GM21423 (cell line): ENCODE measurements at regions not wholly inside any gene's neighbourhood (a gene's known extent, or its start where the extent isn't known, plus 50 kb on each side); places are given as distances from the start of the nearest gene placed in this dataset.
"Not testable (repeated sequence)": the region's sequence is repeated elsewhere in the genome, so short reads cannot be mapped to it uniquely, and the experiment has no call there.

Experiments used
- ATAC-seq: cut with Tn5 transposase; IDR thresholded peaks from one replicate; pipeline ENCODE4 v1.9.1; 2021; ENCODE audit warnings: mild to moderate bottlenecking, moderate library complexity; ENCODE audit not compliant: unreplicated experiment

GRCh38 chr14:105635560-105635959 lies 109.2 kb downstream of the TMEM121 start:
- no peak for ATAC-seq

- ATAC-seq = not testable (repeated sequence)
Measured at GRCh38 chr14:105636021-105636420, 109.6 kb downstream of the TMEM121 start.

GRCh38 chr14:105636935-105637334 lies 110.6 kb downstream of the TMEM121 start:
- no peak for ATAC-seq

GRCh38 chr14:105637345-105637744 lies 111.0 kb downstream of the TMEM121 start:
- ATAC-seq = not testable (repeated sequence)

- ATAC-seq = not testable (repeated sequence)
Measured at GRCh38 chr14:105639969-105640931, 113.9 kb downstream of the TMEM121 start.

GRCh38 chr14:105641075-105641937 lies 114.9 kb downstream of the TMEM121 start:
- no peak for ATAC-seq

- not testable (repeated sequence) for ATAC-seq
Measured at GRCh38 chr14:105641951-105642350, 115.6 kb downstream of the TMEM121 start.

- ATAC-seq = not testable (repeated sequence)
Measured at GRCh38 chr14:105642486-105642885, 116.1 kb downstream of the TMEM121 start.

GRCh38 chr14:105643406-105644052 lies 117.1 kb downstream of the TMEM121 start:
- ATAC-seq = not testable (repeated sequence)

GRCh38 chr14:105644053-105644435 lies 117.7 kb downstream of the TMEM121 start:
- not testable (repeated sequence) for ATAC-seq

GRCh38 chr14:105644457-105644856 lies 118.1 kb downstream of the TMEM121 start:
- not testable (repeated sequence) for ATAC-seq

GRCh38 chr14:105644891-105645290 lies 118.5 kb downstream of the TMEM121 start:
- not testable (repeated sequence) for ATAC-seq

GRCh38 chr14:105645389-105645788 lies 119.0 kb downstream of the TMEM121 start:
- not testable (repeated sequence) for ATAC-seq

- no peak for ATAC-seq
Measured at GRCh38 chr14:105646175-105646574, 119.8 kb downstream of the TMEM121 start.

GRCh38 chr14:105646711-105647281 lies 120.4 kb downstream of the TMEM121 start:
- ATAC-seq = not testable (repeated sequence)

GRCh38 chr14:105647426-105647783 lies 121.0 kb downstream of the TMEM121 start:
- ATAC-seq = not testable (repeated sequence)

- no peak for ATAC-seq
Measured at GRCh38 chr14:105647784-105648608, 121.6 kb downstream of the TMEM121 start.

GRCh38 chr14:105648609-105649535 lies 122.5 kb downstream of the TMEM121 start:
- not testable (repeated sequence) for ATAC-seq

- not testable (repeated sequence) for ATAC-seq
Measured at GRCh38 chr14:105652317-105652716, 125.9 kb downstream of the TMEM121 start.
